ENCODE measurements at regions not wholly inside any gene's neighbourhood (a gene's known extent, or its start where the extent isn't known, plus 50 kb on each side); places are given as distances from the start of the nearest gene placed in this dataset.

DNA sequence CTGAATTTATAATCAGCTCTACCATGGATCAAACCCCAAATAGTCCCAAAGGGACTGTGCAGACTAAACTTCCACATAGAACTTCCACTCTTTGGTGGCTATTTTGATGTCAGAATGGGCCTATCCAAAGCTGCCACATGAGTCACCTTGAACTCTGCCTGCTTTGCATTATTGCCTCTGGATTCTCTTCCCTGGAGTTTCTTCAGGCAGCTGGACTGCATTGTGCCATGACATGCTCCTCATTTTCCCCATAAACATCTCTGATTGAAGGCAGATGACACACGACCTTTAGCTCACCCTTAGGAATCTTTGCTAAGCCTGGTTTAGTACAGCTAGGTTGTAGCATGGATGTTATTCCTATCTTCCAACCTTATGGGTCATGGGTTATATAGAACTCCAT, 251.7 kb downstream of the FZD1 start:
- H3K9me3 ChIP-seq, result no peaks in the 10 kb centered on the region
- intact Hi-C loops (cut with DNase I), result no loop called here
- no peak for TF ChIP-seq EP300 (IDR thresholded peaks at IDR 0.05)
- TF ChIP-seq, protein P1, sequence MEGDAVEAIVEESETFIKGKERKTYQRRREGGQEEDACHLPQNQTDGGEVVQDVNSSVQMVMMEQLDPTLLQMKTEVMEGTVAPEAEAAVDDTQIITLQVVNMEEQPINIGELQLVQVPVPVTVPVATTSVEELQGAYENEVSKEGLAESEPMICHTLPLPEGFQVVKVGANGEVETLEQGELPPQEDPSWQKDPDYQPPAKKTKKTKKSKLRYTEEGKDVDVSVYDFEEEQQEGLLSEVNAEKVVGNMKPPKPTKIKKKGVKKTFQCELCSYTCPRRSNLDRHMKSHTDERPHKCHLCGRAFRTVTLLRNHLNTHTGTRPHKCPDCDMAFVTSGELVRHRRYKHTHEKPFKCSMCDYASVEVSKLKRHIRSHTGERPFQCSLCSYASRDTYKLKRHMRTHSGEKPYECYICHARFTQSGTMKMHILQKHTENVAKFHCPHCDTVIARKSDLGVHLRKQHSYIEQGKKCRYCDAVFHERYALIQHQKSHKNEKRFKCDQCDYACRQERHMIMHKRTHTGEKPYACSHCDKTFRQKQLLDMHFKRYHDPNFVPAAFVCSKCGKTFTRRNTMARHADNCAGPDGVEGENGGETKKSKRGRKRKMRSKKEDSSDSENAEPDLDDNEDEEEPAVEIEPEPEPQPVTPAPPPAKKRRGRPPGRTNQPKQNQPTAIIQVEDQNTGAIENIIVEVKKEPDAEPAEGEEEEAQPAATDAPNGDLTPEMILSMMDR (IDR thresholded peaks at IDR 0.05), result no peak
- H3K27ac ChIP-seq, result no peak overlapping the region
- no peak for DNase-seq
- H3K36me3 ChIP-seq, result no peaks in the 10 kb centered on the region
- WGBS, 2 donors, result 74 to 75% methylated on average over 1 of the region's 1 CpG
- no peaks in the 10 kb centered on the region for H3K27me3 ChIP-seq
- H3K4me1 ChIP-seq, result no peaks in the 10 kb centered on the region
- H3K4me3 ChIP-seq, result no peak overlapping the region

DNA sequence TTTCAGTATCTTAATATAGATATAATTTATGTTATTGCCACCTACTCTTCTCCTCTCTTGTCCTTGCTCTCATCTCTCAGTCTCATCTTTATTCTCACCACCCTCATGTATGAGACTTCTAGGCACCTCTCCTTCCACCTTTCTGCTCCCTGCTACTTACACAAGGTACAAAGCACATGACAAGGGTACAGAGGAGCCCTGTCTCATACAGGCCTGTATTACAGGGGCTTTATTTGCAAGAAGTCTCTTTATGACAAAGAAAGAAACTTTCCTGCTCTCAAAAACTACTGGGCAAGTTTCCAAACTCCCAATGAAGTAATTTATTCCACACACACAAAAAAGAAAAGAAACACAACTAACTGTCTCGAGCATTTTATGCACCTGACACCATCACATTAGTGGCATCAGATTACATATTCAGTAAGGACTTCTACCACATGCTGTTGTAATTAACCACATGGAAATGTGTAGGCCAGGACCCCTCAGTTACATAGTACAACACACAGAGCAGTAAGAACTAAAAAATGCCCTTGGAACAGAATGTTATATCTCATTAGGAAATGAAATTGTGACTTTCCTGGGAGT, 253.1 kb downstream of the FZD1 start:
- H3K27me3 ChIP-seq, result no peaks in the 10 kb centered on the region
- H3K36me3 ChIP-seq, result no peaks in the 10 kb centered on the region
- no peak for DNase-seq
- no peak overlapping the region for H3K4me3 ChIP-seq
- H3K9me3 ChIP-seq, result no peaks in the 10 kb centered on the region
- TF ChIP-seq, protein P1 (IDR thresholded peaks at IDR 0.05), result no peak
- no peak for TF ChIP-seq POLR2A (IDR thresholded peaks at IDR 0.05)
- TF ChIP-seq EP300 (IDR thresholded peaks at IDR 0.05), result no peak
- no peak for TF ChIP-seq POLR2AphosphoS5 (IDR thresholded peaks at IDR 0.05)
- no peak overlapping the region for H3K27ac ChIP-seq
- H3K4me1 ChIP-seq, result no peaks in the 10 kb centered on the region
- intact Hi-C loops (cut with DNase I), result no loop called here
- WGBS, 2 donors, result 42 to 46% methylated on average over 1 of the region's 1 CpG

DNA sequence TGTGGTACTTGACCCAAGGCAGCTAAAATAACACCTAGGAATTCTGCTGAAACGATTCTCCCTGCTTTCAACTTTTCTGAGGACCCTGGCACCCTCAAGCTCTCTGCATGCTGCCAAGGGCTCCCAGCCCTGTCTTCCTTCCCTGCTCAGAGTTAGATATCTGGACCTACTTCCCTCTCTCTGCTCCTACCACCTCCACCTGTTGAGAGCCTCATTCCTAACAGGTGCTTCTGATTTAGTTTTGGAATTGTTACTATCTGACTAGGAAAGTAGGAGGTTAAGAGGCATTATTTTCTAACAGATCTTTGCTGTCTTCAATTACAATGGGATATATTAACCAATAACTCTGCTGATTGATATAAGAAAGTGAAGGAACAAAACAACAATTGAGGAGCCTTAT, 253.8 kb downstream of the FZD1 start:
- intact Hi-C loops (cut with DNase I), result no loop called here
- H3K27me3 ChIP-seq, result no peaks in the 10 kb centered on the region
- H3K27ac ChIP-seq, result no peak overlapping the region
- TF ChIP-seq POLR2A (IDR thresholded peaks at IDR 0.05) (no peak), EP300 (IDR thresholded peaks at IDR 0.05) (no peak), POLR2AphosphoS5 (IDR thresholded peaks at IDR 0.05) (no peak)
- TF ChIP-seq, protein P1 (IDR thresholded peaks at IDR 0.05), result no peak
- no peak for DNase-seq
- H3K9me3 ChIP-seq, result no peaks in the 10 kb centered on the region
- 68 to 77% methylated on average over 1 of the region's 1 CpG for WGBS, 2 donors
- H3K4me1 ChIP-seq, result no peaks in the 10 kb centered on the region
- H3K36me3 ChIP-seq, result no peaks in the 10 kb centered on the region
- no peak overlapping the region for H3K4me3 ChIP-seq

DNA sequence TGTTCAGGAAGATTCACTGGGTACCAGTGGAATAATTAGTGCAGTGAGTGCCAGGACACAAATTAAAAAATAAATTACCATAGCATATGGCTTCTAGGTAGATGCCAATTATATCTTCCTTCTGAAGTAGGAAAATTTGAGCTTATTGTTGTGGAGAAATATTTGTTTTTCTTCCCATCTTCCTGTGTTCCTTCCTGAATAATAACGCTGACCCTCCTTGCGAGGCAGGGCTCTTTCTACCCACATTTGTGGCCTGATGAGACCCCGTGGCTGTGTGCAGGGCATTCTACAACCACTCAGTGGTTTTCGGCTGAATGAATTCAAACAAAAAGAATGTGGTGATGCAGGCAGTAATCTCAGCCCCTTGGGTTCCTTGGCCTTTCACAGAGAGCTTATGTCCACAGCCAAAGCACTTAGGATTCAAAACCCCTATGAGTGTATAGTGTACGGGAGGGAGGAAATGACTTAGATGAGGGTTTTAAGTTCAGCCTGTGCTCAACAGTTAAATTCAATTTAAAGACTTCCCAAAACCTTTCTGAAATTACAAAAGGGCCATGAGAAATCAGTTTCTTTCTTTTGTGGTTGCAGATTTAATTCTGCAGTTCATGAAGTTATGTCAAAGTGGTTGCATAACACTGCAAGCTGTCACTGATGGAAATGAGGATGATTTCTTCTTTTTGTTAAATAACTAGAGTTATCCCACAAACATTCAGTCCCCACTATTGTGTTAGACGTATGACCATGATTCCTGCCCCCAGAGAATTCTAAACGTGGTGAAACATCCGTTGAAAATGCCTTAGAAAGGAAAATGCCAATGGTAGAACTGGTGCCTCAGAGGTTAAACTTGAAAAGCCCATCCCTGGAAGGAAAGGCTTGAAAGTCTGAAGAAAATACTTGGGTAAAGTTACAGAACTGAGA, 255.3 kb downstream of the FZD1 start:
- WGBS, 2 donors, result 59 to 71% methylated on average over 8 of the region's 8 CpGs

More for the DNA sequence above, 255.3 kb downstream of the FZD1 start:
- intact Hi-C loops (cut with DNase I), result no loop called here
- no peak for DNase-seq
- Histone ChIP-seq H3K27ac (no peak overlapping the region), H3K27me3 (no peaks in the 10 kb centered on the region), H3K9me3 (no peaks in the 10 kb centered on the region), H3K4me1 (no peaks in the 10 kb centered on the region), H3K36me3 (no peaks in the 10 kb centered on the region), H3K4me3 (no peak overlapping the region)
- TF ChIP-seq POLR2A (IDR thresholded peaks at IDR 0.05), result no peak
- TF ChIP-seq POLR2AphosphoS5 (IDR thresholded peaks at IDR 0.05), result no peak
- TF ChIP-seq EP300 (IDR thresholded peaks at IDR 0.05), result no peak
- TF ChIP-seq, protein P1 (IDR thresholded peaks at IDR 0.05), result no peak
